ENCODE measurements at regions not wholly inside any gene's neighbourhood (a gene's known extent, or its start where the extent isn't known, plus 50 kb on each side); places are given as distances from the start of the nearest gene placed in this dataset.
A peak's percentile ranks its signal among the peaks of the same experiment; 100 is the strongest.

DNA sequence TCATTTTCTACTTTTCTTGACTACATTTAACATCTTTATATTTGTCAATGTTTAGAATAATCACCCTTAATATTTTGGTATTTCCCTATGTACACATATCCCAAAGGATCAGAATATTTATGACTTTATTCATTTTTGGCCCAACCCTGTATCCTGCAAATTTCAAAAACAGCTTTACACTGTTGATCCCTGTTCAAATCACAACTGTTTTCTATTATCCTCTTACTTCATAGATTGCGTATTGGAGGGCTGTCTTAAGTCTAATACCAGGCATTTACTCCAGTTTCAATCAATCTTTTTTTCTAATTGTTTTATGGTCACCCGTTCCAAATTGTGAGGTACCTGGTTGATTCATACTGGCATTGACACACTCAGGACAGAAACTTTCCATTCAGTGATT, 107.9 kb downstream of the RPL22L1 start:
- dilution Hi-C loops (cut with MboI; ENCODE audit: extremely low pct_ligation_motif_present, low sequenced_read_pairs): no loop called here

DNA sequence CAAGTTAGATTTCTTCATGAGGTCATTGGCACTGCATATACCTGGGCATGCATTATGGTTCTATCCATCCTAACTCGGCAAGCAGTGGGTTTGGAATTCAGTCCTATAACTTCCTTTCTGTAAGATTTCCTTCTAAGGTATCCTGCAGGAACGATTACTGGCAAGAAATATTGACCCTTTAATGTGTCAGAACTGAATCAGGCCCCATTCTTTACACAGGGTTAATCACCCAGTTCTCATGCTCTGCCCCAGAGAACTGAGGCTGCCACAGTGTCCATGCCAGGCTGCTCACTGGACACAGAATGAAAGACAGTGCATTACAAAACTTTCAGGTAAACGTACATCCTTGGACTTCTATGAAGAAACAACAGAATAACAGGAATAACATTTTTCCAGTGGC, 108.9 kb downstream of the RPL22L1 start:
- Histone ChIP-seq H3K27me3 (ENCODE audit: control insufficient read depth, extremely low read depth, insufficient read depth, low read length) (no peaks in the 10 kb centered on the region), H4K20me1 (ENCODE audit: control insufficient read depth, extremely low read depth, insufficient read depth, low read length) (no peaks in the 10 kb centered on the region), H3K27ac (ENCODE audit: control insufficient read depth, insufficient read depth, low read length) (no peak overlapping the region), H3K4me1 (ENCODE audit: control insufficient read depth, extremely low read depth, insufficient read depth, low read length) (peaks cover 4% of the 10 kb centered on the region), H3K9me1 (ENCODE audit: control insufficient read depth, extremely low read depth, insufficient read depth, low read length) (no peaks in the 10 kb centered on the region), H3K79me2 (ENCODE audit: control insufficient read depth, insufficient read depth, low read length) (no peaks in the 10 kb centered on the region), H3K9me3 (ENCODE audit: control insufficient read depth, low read depth, low read length) (no peaks in the 10 kb centered on the region), H3K36me3 (ENCODE audit: control insufficient read depth in 2 of 2, extremely low read depth in 1 of 2, insufficient read depth in 2 of 2, low read length in 2 of 2) (no peaks in the 10 kb centered on the region), H3K4me3 (ENCODE audit: control insufficient read depth in 2 of 3, extremely low read depth in 1 of 3, insufficient read depth in 2 of 3, low read depth in 1 of 3, low read length in 3 of 3) (no peak overlapping the region), H2AFZ (ENCODE audit: control insufficient read depth, low read length) (peak overlapping the region; percentile 8), H3K4me2 (ENCODE audit: control insufficient read depth, extremely low read depth, insufficient read depth, low read depth, low read length) (no peak overlapping the region), H3K9ac (ENCODE audit: control insufficient read depth, extremely low read depth, insufficient read depth, low read length) (no peak overlapping the region)
- dilution Hi-C loops (cut with MboI; ENCODE audit: extremely low pct_ligation_motif_present, low sequenced_read_pairs): no loop called here
- no peak for DNase-seq (ENCODE audit: low read depth, low spot score)
- no peak for TF ChIP-seq EZH2 (IDR thresholded peaks at IDR 0.05; ENCODE audit: low read length)
- TF ChIP-seq, protein P1, sequence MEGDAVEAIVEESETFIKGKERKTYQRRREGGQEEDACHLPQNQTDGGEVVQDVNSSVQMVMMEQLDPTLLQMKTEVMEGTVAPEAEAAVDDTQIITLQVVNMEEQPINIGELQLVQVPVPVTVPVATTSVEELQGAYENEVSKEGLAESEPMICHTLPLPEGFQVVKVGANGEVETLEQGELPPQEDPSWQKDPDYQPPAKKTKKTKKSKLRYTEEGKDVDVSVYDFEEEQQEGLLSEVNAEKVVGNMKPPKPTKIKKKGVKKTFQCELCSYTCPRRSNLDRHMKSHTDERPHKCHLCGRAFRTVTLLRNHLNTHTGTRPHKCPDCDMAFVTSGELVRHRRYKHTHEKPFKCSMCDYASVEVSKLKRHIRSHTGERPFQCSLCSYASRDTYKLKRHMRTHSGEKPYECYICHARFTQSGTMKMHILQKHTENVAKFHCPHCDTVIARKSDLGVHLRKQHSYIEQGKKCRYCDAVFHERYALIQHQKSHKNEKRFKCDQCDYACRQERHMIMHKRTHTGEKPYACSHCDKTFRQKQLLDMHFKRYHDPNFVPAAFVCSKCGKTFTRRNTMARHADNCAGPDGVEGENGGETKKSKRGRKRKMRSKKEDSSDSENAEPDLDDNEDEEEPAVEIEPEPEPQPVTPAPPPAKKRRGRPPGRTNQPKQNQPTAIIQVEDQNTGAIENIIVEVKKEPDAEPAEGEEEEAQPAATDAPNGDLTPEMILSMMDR (optimal IDR thresholded peaks at IDR 0.05 in 1 of 3, IDR thresholded peaks at IDR 0.05 in 1 of 3, conservative IDR thresholded peaks at IDR 0.05 in 1 of 3; ENCODE audit: extremely low read depth in 1 of 3, insufficient read depth in 2 of 3, low read length in 3 of 3): no peak
- peak; percentile 5 for FAIRE-seq

More for the DNA sequence above, 107.9 kb downstream of the RPL22L1 start:
- Histone ChIP-seq H3K4me3 (ENCODE audit: control insufficient read depth in 2 of 3, extremely low read depth in 1 of 3, insufficient read depth in 2 of 3, low read depth in 1 of 3, low read length in 3 of 3) (no peak overlapping the region), H3K9me3 (ENCODE audit: control insufficient read depth, low read depth, low read length) (no peaks in the 10 kb centered on the region), H2AFZ (ENCODE audit: control insufficient read depth, low read length) (no peak overlapping the region), H3K36me3 (ENCODE audit: control insufficient read depth in 2 of 2, extremely low read depth in 1 of 2, insufficient read depth in 2 of 2, low read length in 2 of 2) (no peaks in the 10 kb centered on the region), H3K9ac (ENCODE audit: control insufficient read depth, extremely low read depth, insufficient read depth, low read length) (no peak overlapping the region), H3K9me1 (ENCODE audit: control insufficient read depth, extremely low read depth, insufficient read depth, low read length) (no peaks in the 10 kb centered on the region), H3K27ac (ENCODE audit: control insufficient read depth, insufficient read depth, low read length) (no peak overlapping the region), H3K79me2 (ENCODE audit: control insufficient read depth, insufficient read depth, low read length) (no peaks in the 10 kb centered on the region), H3K27me3 (ENCODE audit: control insufficient read depth, extremely low read depth, insufficient read depth, low read length) (no peaks in the 10 kb centered on the region), H3K4me2 (ENCODE audit: control insufficient read depth, extremely low read depth, insufficient read depth, low read depth, low read length) (no peak overlapping the region), H4K20me1 (ENCODE audit: control insufficient read depth, extremely low read depth, insufficient read depth, low read length) (no peaks in the 10 kb centered on the region), H3K4me1 (ENCODE audit: control insufficient read depth, extremely low read depth, insufficient read depth, low read length) (peaks cover 4% of the 10 kb centered on the region)
- FAIRE-seq (no peak), DNase-seq (ENCODE audit: low read depth, low spot score) (no peak)
- TF ChIP-seq, protein P1 (optimal IDR thresholded peaks at IDR 0.05 in 1 of 3, IDR thresholded peaks at IDR 0.05 in 1 of 3, conservative IDR thresholded peaks at IDR 0.05 in 1 of 3; ENCODE audit: extremely low read depth in 1 of 3, insufficient read depth in 2 of 3, low read length in 3 of 3): no peak
- no peak for TF ChIP-seq EZH2 (IDR thresholded peaks at IDR 0.05; ENCODE audit: low read length)
